Mammary epithelial cell (primary cell): ENCODE measurements at regions not wholly inside any gene's neighbourhood (a gene's known extent, or its start where the extent isn't known, plus 50 kb on each side); places are given as distances from the start of the nearest gene placed in this dataset.

Source experiments
- EZH2 ChIP-seq: IDR thresholded peaks from 2 replicates; pipeline ENCODE4 v1.6.1; 2012; ENCODE audit warnings: low read length, inconsistent platforms, borderline replicate concordance
- TF ChIP-seq, protein P1 (sequence below), 2 donors: IDR thresholded peaks in 1 of 2; conservative IDR thresholded peaks in 1 of 2; 2 replicates each; pipeline ENCODE4 v1.5.1; 2011 to 2012; ENCODE audit warnings: inconsistent platforms in 2 of 2, low read length in 2 of 2, mild to moderate bottlenecking in 2 of 2, control low read depth in 1 of 2, low read depth in 1 of 2; ENCODE audit not compliant: insufficient read depth in 1 of 2; ENCODE audit errors: extremely low read depth in 1 of 2

DNA sequence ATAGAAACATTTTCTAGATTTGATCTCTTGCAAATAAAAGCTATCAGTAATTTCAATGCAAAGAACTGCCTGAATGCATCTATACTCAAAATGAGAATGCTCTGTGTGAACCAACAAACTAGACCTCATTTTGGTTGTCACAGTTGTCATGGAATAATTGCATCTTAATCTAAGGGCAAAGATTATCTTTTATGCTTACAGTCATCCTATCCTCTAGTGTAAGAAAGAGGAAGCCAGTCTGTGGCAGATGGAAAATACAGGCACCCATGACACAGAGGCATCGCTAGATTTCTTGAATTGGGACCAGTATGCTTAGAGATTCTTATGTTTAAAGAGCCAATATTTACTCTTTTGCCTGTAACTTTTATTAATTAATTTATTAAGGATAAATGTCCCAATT lies 95.0 kb downstream of the MACIR start:
- TF ChIP-seq, protein P1, sequence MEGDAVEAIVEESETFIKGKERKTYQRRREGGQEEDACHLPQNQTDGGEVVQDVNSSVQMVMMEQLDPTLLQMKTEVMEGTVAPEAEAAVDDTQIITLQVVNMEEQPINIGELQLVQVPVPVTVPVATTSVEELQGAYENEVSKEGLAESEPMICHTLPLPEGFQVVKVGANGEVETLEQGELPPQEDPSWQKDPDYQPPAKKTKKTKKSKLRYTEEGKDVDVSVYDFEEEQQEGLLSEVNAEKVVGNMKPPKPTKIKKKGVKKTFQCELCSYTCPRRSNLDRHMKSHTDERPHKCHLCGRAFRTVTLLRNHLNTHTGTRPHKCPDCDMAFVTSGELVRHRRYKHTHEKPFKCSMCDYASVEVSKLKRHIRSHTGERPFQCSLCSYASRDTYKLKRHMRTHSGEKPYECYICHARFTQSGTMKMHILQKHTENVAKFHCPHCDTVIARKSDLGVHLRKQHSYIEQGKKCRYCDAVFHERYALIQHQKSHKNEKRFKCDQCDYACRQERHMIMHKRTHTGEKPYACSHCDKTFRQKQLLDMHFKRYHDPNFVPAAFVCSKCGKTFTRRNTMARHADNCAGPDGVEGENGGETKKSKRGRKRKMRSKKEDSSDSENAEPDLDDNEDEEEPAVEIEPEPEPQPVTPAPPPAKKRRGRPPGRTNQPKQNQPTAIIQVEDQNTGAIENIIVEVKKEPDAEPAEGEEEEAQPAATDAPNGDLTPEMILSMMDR (conservative IDR thresholded peaks at IDR 0.05 in 1 of 2, IDR thresholded peaks at IDR 0.05 in 1 of 2; ENCODE audit: extremely low read depth in 1 of 2, insufficient read depth in 1 of 2, low read depth in 1 of 2, low read length in 2 of 2) = no peak
- TF ChIP-seq EZH2 = no peak
